GM19238 (cell line): ENCODE measurements at regions not wholly inside any gene's neighbourhood (a gene's known extent, or its start where the extent isn't known, plus 50 kb on each side); places are given as distances from the start of the nearest gene placed in this dataset.
"Not testable (repeated sequence)": the region's sequence is repeated elsewhere in the genome, so short reads cannot be mapped to it uniquely, and the experiment has no call there.

ENCODE experiments used
- DNase-seq: peaks from one replicate; pipeline ENCODE4 v3.0.0; 2011; ENCODE audit warnings: low spot score; ENCODE audit not compliant: insufficient read length

DNA sequence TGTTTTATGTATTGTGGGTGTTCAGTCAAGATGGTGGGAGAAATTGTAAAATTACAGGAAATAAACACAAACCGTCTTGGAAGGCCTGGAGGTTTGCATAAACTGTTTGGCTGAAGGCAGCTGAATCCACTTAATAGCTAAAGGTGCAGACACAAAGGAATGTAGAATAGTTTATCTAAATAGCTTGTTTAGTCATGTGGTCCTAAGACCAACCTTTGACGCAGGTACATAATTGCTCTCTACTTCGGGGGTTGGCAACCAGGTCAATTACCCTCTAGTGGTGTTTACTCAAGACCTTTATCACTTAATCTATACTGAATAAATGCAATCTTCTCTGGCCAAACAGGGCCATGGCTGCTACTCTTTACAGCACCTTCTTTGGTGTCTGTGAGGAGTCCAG lies 502.8 kb downstream of the IGSF11 start:
- DNase-seq: no peak

DNA sequence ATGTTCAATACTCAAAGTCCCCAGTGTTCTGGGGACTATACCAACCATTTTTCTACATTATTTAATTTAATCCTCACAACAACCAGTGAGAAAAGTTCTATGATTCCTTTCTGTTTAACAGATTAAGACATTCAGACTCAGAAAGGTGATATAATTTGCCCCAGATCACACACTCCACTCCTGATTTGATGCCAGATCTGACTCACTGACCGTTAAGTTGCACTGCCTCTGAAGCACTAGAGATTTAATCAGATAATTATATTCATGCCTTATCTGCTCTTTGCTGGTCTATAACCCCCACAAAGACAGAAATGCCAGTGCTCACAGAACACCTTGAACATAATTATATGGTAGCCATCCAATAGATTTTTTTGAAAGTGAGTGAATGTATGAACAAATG lies 501.0 kb downstream of the IGSF11 start:
- DNase-seq: no peak

- DNase-seq: no peak
These were observed 500.1 kb downstream of the IGSF11 start for GRCh38 chr3:118534519-118534918.

DNA sequence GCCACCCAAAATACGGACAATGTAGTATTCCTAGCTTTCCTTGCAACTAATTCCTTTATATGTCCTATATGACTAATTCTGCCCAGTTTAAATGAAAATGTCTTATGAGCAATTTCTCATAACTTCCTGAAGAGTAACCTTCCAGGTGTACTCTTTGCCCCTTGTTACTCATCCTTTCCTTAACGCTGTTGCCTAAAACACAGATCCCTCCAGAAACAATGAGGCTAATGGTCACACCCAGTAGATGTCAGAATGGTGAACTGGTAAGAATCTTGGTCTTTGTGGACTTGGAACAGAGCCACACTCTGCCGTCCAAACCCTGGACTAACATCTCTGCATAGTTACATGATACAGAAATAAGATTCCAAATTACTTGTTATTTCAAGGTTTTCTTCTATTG lies 497.9 kb downstream of the IGSF11 start:
- DNase-seq: no peak

- no peak for DNase-seq
These were observed 497.2 kb downstream of the IGSF11 start for GRCh38 chr3:118537454-118537853.

DNA sequence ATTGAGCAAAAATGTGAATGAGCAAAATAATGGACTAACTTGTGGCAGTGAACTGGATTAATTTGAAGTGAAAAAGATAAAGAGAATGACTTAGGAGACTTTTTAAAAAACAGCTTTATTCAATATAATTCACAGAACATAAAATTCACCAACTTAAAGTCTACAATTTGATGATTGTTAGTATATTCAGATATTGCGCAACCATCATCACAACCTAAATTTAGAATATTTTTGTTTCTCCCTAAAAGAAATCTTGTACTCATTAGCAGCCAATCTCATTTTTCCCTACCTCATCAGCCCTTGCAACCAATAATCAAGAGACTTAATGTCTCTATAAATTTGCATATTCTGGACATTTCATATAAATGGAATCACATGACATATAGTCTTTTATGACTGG lies 496.5 kb downstream of the IGSF11 start:
- no peak for DNase-seq

DNA sequence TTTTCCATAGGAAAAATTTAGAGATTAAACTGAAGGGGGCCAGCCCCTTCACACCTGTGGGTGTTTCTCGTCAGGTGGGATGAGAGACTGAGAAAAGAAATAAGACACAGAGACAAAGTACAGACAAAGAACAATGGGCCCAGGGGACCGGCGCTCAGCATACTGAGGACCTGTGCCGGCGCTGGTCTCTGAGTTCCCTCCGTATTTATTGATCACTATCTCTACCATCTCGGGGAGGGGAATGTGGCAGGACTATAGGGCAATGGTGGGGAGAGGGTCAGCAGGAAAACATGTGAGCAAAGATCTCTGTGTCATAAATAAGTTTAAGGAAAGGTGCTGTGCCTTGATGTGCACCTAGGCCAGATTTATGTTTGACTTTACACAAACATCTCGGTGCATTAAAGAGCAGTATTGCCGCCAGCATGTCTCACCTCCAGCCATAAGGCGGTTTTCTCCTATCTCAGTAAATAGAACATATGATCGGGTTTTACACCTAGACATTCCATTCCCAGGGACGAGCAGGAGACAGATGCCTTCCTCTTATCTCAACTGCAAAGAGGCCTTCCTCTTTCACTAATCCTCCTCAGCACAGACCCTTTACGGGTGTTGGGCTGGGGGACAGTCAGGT lies 494.7 kb downstream of the IGSF11 start:
- not testable (repeated sequence) for DNase-seq

GRCh38 chr3:118540448-118540821 lies 494.2 kb downstream of the IGSF11 start:
- not testable (repeated sequence) for DNase-seq

DNA sequence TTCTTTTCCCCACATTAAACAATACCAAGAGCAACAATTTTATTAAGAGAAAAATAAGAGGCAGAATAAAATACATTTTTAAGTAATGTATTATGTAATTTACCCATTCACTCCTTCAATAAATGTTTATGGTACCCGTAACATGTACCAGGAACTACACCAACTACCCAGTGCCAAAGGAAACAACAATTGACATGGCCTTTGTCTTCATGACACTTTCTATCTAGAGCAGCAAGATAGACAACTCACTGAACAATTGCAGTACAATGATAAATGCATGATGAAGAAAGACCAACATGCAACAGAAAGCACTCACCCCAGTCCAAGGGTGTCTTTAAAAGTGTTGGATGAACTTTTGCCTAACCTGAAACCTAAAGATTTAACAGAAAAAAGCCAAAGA lies 493.8 kb downstream of the IGSF11 start:
- DNase-seq: no peak

GRCh38 chr3:118541796-118542195 lies 492.9 kb downstream of the IGSF11 start:
- no peak for DNase-seq

DNA sequence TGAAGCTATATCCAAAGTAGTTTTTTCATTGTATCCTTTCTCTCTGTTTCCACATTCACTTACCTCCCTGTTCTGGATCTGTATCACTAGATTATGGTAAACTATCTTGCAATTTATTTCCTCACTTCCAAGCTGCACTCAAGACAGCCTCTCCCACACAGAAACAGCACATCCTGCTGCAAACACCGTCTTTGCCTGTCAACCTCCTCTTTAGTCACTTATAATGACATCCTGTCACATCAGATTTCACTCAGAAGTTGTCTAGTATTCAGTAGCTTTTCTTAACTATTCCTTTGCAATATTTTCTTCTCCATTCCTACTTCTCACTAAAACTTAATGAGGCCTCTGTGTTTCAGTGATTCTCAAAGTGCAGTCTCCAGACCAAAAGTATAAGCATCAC lies 490.8 kb downstream of the IGSF11 start:
- no peak for DNase-seq

DNA sequence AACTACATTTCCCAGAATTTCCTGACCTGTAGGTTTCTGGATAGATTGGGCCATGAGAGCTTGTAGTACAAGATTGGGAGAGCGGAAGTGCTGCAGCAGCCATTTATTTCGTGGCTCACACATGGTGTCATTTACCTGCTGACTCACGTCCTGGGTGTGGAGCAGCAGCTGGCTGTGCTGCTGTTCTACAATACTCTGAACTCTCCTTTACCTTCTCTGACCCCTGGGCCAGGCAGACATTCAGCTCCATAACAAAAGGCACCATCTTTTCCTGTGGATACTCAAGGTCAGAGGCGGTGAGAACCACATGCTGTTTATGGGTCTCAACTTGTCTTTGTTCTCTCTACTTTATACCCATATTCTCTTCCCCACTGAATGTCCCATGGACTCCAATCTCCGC lies 490.2 kb downstream of the IGSF11 start:
- DNase-seq: no peak

- no peak for DNase-seq
These were observed 486.2 kb downstream of the IGSF11 start for GRCh38 chr3:118548434-118548833.

DNA sequence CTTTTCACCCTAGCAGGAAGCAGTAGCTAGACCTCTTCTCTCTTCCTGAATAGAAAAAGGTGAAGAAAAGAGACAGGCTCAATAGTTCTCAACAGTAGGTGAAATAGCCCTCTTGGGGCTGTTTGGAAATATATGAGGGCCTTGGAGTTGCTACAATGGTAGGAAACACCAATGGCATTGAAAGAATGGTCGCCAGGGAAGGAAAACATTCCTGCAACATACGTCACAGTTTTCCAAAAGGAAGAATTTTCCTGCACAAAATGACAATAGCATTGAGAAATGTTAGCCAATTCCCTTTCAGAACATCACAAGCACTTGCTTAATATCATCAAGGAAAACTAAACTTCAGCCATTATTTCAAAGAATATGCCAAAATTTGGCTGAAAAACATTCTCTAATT lies 484.5 kb downstream of the IGSF11 start:
- DNase-seq: no peak

DNA sequence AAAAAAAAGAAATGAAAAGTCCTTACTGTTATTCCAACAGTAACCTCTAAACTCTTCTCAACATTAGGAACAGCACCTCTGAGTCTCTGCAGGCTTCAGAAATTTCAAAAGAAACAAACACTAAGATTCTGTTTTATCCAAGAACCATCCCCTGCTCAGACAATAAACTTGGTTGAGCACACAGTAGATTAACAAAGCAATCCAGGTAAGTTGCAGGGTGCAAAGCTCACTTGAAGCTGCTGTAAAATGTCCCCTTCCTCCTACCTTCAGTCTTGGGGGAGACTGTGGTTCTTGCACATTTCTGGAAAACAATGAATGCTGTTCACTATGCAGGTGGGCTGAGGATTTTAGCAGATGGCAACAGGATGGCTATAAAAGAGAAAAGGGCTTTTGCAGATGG lies 484.1 kb downstream of the IGSF11 start:
- DNase-seq: no peak

DNA sequence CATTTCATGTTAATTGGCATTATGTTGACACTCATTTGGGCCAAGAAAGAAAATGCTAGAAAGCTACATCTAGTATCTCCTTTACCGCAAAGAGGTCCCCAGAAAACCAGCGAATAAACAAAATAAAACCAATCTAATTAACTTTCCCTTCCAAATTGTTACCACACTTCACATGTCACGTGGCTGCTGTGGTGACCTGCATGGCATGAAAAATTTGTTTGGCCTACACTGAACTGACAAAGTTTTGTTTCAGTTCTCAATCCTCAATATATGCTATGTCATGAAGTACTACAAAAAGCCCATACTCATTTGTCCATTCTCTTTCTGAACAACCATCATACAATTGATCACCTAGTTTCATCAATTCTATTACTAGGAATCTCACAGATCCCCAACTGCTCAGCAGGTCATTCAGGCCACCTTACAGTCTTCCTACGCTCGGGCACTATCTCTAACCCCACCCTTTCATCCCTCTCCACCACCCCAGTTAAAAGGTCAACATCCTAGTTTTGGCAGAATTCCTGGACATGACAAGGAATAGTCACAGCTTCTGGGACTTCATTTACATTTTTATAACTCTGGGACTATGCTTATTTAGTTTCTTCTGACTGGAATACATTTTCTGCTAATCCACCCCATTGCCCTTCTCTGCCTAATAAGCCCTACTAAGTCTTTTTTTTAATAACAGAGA lies 480.4 kb downstream of the IGSF11 start:
- no peak for DNase-seq

- no peak for DNase-seq
These were observed 477.7 kb downstream of the IGSF11 start for GRCh38 chr3:118556983-118557382.

GRCh38 chr3:118557513-118557912 lies 477.1 kb downstream of the IGSF11 start:
- DNase-seq: no peak

DNA sequence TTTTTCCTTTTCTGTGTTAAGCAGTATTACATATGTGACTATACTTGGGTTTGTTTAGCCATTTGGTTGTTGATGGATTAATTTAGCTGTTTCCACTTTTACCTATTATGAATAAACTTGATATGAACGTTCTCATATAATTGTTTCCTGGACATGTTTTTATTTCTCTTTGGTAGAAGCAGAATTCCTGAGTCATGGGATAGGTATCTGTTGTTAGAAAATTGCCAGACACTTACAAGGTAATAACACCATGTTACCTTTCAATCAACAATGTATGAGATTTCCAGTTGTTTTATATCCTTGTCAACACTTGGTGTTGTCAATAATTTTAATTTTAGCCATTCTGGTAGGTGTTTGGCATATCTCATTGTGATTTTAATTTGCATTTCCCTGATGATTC lies 475.4 kb downstream of the IGSF11 start:
- no peak for DNase-seq

GRCh38 chr3:118564800-118565199 lies 469.8 kb downstream of the IGSF11 start:
- no peak for DNase-seq

- no peak for DNase-seq
These were observed 460.7 kb downstream of the IGSF11 start for GRCh38 chr3:118573912-118574311.

GRCh38 chr3:118577055-118577777 lies 457.4 kb downstream of the IGSF11 start:
- no peak for DNase-seq

DNA sequence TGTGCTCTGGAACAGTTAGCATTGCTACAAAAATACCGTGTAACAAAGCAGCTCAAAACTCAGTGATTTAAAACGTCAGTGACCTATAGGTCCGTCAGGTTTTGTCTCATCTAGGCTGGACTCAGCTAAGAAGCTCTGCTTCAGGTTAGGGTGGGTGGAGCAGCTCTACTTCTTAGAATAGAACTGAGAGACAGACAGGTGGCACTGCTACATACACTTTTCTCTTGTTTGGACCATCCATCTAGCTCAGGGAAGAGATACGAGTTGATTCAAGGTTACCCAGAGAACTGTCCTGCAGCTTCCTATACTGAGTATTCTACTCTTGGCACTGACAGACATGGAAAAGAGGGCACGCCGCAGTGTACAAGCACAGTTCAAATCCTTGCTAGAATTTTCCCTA lies 456.1 kb downstream of the IGSF11 start:
- no peak for DNase-seq
